MCF 10A (cell line): ENCODE measurements at regions not wholly inside any gene's neighbourhood (a gene's known extent, or its start where the extent isn't known, plus 50 kb on each side); places are given as distances from the start of the nearest gene placed in this dataset.

Experiments used
- BruUV-seq: library from RNA; stranded (reverse); fragments of 400-500 nt; replicated peaks from 2 replicates; lab custom pipeline; 2021; lab: Mats Ljungman, UMichigan
- CTCF ChIA-PET: fragments of 300-600 bp; sonication (Branson Sonifier 250); formaldehyde crosslinking; extraction: SDS; loops from one replicate; lab custom pipeline; 2021; ENCODE audit warnings: antibody characterized with exemption, inconsistent platforms; lab: Yijun Ruan, JAX
- POLR2A ChIA-PET: fragments of 300-600, 350-650 bp; sonication (Branson Sonifier 250); formaldehyde crosslinking; extraction: SDS; loops from one replicate; lab custom pipeline; 2020; ENCODE audit warnings: antibody characterized with exemption, inconsistent platforms; lab: Yijun Ruan, JAX
- DNase-seq: peaks from one replicate; pipeline ENCODE4 v3.0.0-alpha.2; 2018; ENCODE audit not compliant: unreplicated experiment
- H3K27ac Mint-ChIP-seq: one replicate; pipeline ENCODE4 v1.8.0; 2022; ENCODE audit warnings: mild to moderate bottlenecking, low read depth, mixed read lengths; ENCODE audit not compliant: unreplicated experiment
- H3K27me3 Mint-ChIP-seq: one replicate; pipeline ENCODE4 v1.8.0; 2022; ENCODE audit warnings: mixed read lengths; ENCODE audit not compliant: insufficient read depth, unreplicated experiment
- H3K36me3 Mint-ChIP-seq: one replicate; pipeline ENCODE4 v1.8.0; 2022; ENCODE audit warnings: mild to moderate bottlenecking, moderate library complexity, mixed read lengths; ENCODE audit not compliant: insufficient read depth, unreplicated experiment
- H3K4me1 Mint-ChIP-seq: one replicate; pipeline ENCODE4 v1.8.0; 2022; ENCODE audit warnings: mixed read lengths; ENCODE audit not compliant: insufficient read depth, unreplicated experiment
- H3K4me3 Mint-ChIP-seq: one replicate; pipeline ENCODE4 v1.8.0; 2022; ENCODE audit warnings: mild to moderate bottlenecking, moderate library complexity, mixed read lengths; ENCODE audit not compliant: unreplicated experiment
- H3K9me3 Mint-ChIP-seq: one replicate; pipeline ENCODE4 v1.8.0; 2022; ENCODE audit warnings: mixed read lengths; ENCODE audit not compliant: unreplicated experiment
- CTCF ChIP-seq: fragments of 200-600 bp; IDR thresholded peaks from one replicate; pipeline ENCODE4 v1.8.0; 2022; ENCODE audit warnings: antibody characterized with exemption, mild to moderate bottlenecking; ENCODE audit not compliant: unreplicated experiment
- intact Hi-C: fragments of 100-400 bp; cut with micrococcal nuclease; formaldehyde crosslinking; loops from 2 replicates; pipeline ENCODE4 v1.14.1; 2022

- intact Hi-C loops: no loop called here
These were observed 155.0 kb upstream of the SLC8A1 start for GRCh38 chr2:40606862-40607261.

GRCh38 chr2:40611196-40611595 lies 159.3 kb upstream of the SLC8A1 start:
- intact Hi-C loops: no loop called here
- no TSS peak for BruUV-seq
- no peaks in the 10 kb centered on the region for H3K27me3 Mint-ChIP-seq
- ChIA-PET CTCF (no interaction called here), POLR2A (interaction anchor here (0.7 kb wide), 1 partner anchor 32 kb away, joined by 3 read pairs; no protein-coding TSS in a partner anchor)
- H3K4me3 Mint-ChIP-seq: no peak overlapping the region
- peaks cover 6% of the 10 kb centered on the region for H3K36me3 Mint-ChIP-seq
- no peak for DNase-seq
- peaks cover 12% of the 10 kb centered on the region for H3K4me1 Mint-ChIP-seq
- no peaks in the 10 kb centered on the region for H3K9me3 Mint-ChIP-seq
- H3K27ac Mint-ChIP-seq: no peak overlapping the region
- TF ChIP-seq CTCF: no peak

More at GRCh38 chr2:40606862-40607261, 155.0 kb upstream of the SLC8A1 start:
- BruUV-seq: no TSS peak
- H3K27me3 Mint-ChIP-seq: no peaks in the 10 kb centered on the region
- peaks cover 12% of the 10 kb centered on the region for H3K4me1 Mint-ChIP-seq
- no peak for TF ChIP-seq CTCF
- DNase-seq: peak; percentile 2
- H3K36me3 Mint-ChIP-seq: peaks cover 6% of the 10 kb centered on the region
- no peak overlapping the region for H3K27ac Mint-ChIP-seq
- no peaks in the 10 kb centered on the region for H3K9me3 Mint-ChIP-seq
- CTCF ChIA-PET: interaction anchor here (0.6 kb wide), 1 partner anchor 112 kb away, joined by 3 read pairs; no protein-coding TSS in a partner anchor
- POLR2A ChIA-PET: no interaction called here
- no peak overlapping the region for H3K4me3 Mint-ChIP-seq

- TF ChIP-seq CTCF: no peak
- peak overlapping the region; percentile 84 for H3K27ac Mint-ChIP-seq
- H3K4me3 Mint-ChIP-seq: no peak overlapping the region
- no peaks in the 10 kb centered on the region for H3K9me3 Mint-ChIP-seq
- H3K27me3 Mint-ChIP-seq: no peaks in the 10 kb centered on the region
- no TSS peak for BruUV-seq
- peak; percentile 57 for DNase-seq
- ChIA-PET CTCF (no interaction called here), POLR2A (no interaction called here)
- intact Hi-C loops: no loop called here
- H3K4me1 Mint-ChIP-seq: peaks cover 6% of the 10 kb centered on the region
- no peaks in the 10 kb centered on the region for H3K36me3 Mint-ChIP-seq
These were observed 174.0 kb upstream of the SLC8A1 start for GRCh38 chr2:40625849-40626248.

GRCh38 chr2:40628556-40628955 lies 176.7 kb upstream of the SLC8A1 start:
- intact Hi-C loops: no loop called here
- Mint-ChIP-seq H3K27ac (no peak overlapping the region), H3K9me3 (no peaks in the 10 kb centered on the region), H3K27me3 (no peaks in the 10 kb centered on the region), H3K4me3 (no peak overlapping the region), H3K36me3 (no peaks in the 10 kb centered on the region), H3K4me1 (peaks cover 6% of the 10 kb centered on the region)
- no TSS peak for BruUV-seq
- DNase-seq: no peak
- POLR2A ChIA-PET: no interaction called here
- CTCF ChIA-PET: interaction anchor here (0.6 to 0.7 kb wide), 2 partner anchors 19 to 384 kb away, joined by 4 read pairs; no protein-coding TSS in a partner anchor
- no peak for TF ChIP-seq CTCF
